Epithelial cell of esophagus (primary cell): ENCODE measurements at regions not wholly inside any gene's neighbourhood (a gene's known extent, or its start where the extent isn't known, plus 50 kb on each side); places are given as distances from the start of the nearest gene placed in this dataset.

Source experiments
- DNase-seq: peaks from one replicate; pipeline ENCODE4 v3.0.0; 2010; ENCODE audit warnings: low read depth
- H3K4me3 ChIP-seq: 2 replicates; pipeline ENCODE4 v1.5.1; 2011; ENCODE audit warnings: mild to moderate bottlenecking, low read length, control low read depth
- TF ChIP-seq, protein P1 (sequence below): IDR thresholded peaks from 2 replicates; pipeline ENCODE4 v1.5.1; 2011; ENCODE audit warnings: low read depth, mild to moderate bottlenecking, low read length, control low read depth, inconsistent platforms; ENCODE audit not compliant: insufficient read depth; ENCODE audit errors: missing control alignments

DNA sequence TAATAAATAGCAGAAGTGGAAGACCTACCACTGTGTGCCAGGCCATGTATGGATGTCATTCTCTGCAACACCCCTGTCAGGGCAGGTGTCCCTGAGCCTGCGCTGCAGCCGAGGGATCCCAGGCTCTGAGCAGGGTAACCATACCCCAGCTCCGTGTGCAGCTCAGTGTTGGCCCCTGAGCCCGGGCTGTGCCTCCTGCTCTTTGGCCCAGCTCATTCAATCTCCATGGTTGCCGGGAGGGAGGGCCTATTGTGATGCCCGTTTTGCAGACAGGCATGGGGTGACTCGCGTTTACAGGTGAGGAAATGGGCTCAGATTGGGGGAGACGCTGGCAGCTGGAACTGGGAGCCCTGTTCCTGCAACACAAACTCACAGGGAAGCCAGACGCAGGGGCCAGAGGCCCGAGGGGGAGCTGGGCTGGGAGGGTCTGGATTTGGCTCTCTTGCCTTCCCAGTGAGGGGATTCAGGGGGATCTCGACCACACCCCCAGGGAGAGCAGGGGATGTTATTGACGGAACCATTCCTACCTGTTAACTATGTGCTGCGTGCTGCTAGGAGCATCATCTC is 190.5 kb downstream of the IRF8 start:
- no peak for DNase-seq
- TF ChIP-seq, protein P1, sequence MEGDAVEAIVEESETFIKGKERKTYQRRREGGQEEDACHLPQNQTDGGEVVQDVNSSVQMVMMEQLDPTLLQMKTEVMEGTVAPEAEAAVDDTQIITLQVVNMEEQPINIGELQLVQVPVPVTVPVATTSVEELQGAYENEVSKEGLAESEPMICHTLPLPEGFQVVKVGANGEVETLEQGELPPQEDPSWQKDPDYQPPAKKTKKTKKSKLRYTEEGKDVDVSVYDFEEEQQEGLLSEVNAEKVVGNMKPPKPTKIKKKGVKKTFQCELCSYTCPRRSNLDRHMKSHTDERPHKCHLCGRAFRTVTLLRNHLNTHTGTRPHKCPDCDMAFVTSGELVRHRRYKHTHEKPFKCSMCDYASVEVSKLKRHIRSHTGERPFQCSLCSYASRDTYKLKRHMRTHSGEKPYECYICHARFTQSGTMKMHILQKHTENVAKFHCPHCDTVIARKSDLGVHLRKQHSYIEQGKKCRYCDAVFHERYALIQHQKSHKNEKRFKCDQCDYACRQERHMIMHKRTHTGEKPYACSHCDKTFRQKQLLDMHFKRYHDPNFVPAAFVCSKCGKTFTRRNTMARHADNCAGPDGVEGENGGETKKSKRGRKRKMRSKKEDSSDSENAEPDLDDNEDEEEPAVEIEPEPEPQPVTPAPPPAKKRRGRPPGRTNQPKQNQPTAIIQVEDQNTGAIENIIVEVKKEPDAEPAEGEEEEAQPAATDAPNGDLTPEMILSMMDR, result no peak
- no peak overlapping the region for H3K4me3 ChIP-seq

DNA sequence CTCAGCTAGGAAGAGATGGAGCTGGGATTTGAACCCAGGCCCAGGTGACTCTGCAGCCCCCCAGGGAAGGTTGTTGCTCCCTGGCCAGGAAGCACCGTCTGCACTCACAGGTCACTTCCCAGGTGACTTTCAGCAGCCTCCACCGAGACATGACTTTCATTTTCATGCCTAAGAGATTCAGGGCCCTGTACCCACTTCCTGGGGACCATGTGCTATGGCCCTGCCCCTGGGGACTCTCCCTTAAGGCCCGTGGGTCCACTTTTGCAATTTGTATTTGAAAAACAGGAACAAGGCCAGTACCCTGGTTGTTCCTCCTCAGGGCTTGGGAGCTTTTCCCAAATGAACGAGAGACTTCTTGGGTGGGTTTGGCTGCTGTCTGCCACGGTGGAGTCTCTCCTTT is 191.0 kb downstream of the IRF8 start:
- TF ChIP-seq, protein P1, result no peak

DNA sequence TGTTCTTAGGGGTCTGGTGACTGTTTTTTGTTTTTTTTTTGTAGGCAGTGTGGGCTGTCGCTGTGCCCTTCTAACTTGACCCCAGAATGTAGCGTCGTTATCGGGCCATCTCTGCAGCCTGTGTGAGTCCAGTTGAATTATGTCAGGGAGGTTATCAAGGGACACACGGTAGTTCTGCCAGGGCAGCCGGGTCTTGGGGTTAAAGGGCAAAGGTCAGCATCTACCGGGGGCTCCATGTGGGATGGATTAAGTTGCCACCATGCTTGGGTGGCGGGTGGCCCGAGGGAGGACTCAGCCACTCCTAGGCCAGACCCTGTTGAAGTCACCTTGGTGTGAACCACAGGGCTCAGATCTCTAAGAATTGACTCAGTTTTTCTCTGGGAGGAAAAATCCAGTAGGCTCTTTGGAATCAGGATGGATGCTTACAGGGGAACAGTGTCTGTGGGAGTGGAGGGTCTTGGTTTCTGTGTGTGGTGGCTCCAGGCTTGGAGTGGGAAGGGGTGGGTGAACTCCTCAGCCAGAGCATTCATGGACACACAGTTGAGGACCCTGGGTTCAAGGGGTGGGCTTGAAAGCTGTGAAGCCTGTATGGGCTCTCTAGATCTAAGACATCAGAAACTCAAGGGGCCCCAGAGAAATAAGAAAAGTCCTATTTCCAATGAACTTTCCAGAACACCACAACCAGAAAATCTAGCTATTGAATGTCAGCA is 191.7 kb downstream of the IRF8 start:
- no peak overlapping the region for H3K4me3 ChIP-seq
- no peak for DNase-seq
- TF ChIP-seq, protein P1, result no peak

More for the DNA sequence above, 191.0 kb downstream of the IRF8 start:
- DNase-seq, result no peak
- H3K4me3 ChIP-seq, result no peak overlapping the region

DNA sequence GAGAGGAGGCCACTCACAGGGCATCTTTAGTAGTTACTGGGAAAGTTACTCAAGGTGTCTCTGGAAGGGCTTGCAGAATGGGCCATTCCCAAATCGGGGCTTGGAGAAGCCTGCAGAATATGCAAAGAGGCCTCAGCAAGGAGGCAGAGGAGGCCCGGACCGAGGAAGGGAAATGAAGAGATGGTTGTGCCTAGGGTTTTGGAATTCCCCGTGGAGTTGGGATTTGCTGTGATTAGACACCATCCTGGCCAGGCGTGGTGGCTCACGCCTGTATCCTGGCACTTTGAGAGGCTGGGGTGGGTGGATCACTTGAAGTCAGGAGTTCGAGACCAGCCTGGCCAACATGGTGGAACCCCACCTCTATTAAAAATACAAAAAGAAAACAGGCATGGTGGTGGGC is 193.0 kb downstream of the IRF8 start:
- TF ChIP-seq, protein P1, result no peak
- no peak overlapping the region for H3K4me3 ChIP-seq
- no peak for DNase-seq

DNA sequence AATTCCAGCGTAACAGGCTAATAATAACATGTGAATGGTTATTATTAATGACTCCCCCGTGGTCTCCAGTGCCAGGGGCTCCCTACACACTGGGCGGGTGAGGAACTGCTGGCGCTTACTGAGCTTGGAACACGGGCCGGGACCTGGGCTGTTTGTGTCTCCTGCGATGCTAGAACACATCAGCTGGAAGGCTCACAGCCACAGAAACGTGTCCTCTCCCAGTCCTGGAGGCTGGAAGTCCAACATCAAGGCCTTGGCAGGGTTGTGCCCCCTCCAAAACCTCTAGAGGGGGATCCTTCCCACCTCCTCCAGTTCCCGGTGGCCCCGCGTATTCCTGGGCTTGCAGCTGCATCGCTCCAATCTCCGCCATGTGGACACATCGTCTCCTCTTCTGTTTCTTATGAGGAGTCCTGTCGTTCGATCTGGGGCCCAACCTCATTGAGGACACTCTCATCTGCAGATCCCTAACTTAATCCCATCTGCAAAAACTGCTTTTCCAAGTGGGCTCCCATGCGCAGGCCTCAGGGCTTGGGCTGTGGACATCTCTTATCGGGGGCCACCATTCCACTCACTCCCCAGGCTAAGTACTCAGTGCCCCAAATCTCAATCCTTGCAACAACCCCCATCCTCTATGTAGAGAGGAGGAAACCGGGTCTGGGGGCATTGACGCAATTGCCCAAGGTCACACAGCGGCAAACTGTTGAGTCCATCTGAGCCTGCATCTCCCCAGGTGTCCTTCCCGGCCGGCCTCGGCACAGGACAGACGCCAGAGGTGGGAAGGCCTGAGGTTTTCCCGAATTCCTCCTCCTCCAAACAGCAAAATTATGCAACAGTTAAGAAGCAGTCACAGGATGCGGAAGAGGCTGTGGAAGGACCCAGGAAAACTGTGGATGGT is 193.9 kb downstream of the IRF8 start:
- no peak for DNase-seq
- TF ChIP-seq, protein P1, result no peak
- H3K4me3 ChIP-seq, result no peak overlapping the region

DNA sequence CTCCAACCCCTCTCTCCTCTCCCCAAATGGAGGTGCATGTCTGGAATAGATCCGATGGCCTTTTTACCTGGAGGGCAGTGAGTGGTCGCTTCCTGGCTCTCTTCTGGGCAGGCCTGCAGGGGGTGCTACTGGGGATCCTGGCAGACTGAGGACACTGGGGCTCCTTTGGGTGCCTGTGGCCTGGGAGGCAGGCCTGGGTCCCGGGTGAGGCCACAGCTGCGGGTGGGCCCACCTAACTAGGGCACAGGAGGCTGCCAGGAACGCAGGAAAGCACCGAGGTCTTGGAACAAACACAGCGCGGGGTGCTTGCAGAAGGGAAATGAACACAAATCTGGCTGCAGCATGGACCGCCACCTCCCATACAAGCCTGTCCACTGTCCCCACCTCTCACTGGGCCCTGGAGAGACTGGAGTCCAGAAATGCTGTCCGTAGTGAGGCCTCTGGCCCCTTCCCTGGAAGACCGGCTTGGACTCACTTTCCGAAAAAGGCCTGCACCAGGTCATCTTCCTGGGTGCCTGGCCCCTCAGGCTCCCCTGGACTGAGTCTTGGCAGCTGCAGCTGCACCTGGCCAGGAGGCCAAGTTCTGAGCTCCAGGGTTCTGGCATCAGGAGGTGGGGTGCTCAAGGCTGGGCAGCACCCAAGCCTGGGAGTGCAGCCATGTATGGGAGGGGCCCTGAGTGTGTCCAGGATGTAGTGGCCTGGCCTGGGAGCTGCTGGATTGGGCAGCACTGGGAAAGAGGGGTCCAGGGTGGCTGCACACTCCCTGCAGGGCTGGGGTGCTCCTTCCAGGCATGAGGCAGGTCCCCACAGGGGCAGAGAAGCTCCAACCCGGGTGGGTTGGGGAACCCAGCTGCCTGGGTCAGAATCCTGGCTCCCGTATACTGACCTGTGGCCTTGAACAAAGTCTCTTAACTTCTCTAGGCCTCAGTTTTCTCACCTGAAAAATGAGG is 195.1 kb downstream of the IRF8 start:
- TF ChIP-seq, protein P1, result no peak
- H3K4me3 ChIP-seq, result no peak overlapping the region
- DNase-seq, result no peak
